Lung (tissue), 11 donors: ENCODE measurements at regions not wholly inside any gene's neighbourhood (a gene's known extent, or its start where the extent isn't known, plus 50 kb on each side); places are given as distances from the start of the nearest gene placed in this dataset.
A peak's percentile ranks its signal among the peaks of the same experiment; 100 is the strongest.

Source experiments
- ATAC-seq: fragments of 200-7000 bp; cut with Tn5 transposase; one replicate; pipeline ENCODE4 v1.9.1; 2020; ENCODE audit warnings: moderate number of reproducible peaks; ENCODE audit not compliant: insufficient read depth, low FRiP score
- DNase-seq, 3 donors: peaks; one replicate each; pipeline ENCODE4 v3.0.0-alpha.2; 2013 to 2017
- H3K27ac ChIP-seq, 2 donors: one replicate each; pipeline ENCODE4 v1.5.1; 2013; ENCODE audit warnings: mild to moderate bottlenecking in 2 of 2, moderate library complexity in 2 of 2, control low read depth in 1 of 2, inconsistent platforms in 1 of 2, low read depth in 1 of 2, low read length in 1 of 2
- H3K27me3 ChIP-seq, 3 donors: one replicate each; pipeline ENCODE4 v1.5.1; 2013; ENCODE audit warnings: low read length in 2 of 3; ENCODE audit not compliant: control insufficient read depth in 3 of 3, insufficient read depth in 3 of 3
- H3K36me3 ChIP-seq, 4 donors: one replicate each; pipeline ENCODE4 v1.5.1; 2013; ENCODE audit warnings: low read length in 4 of 4, mild to moderate bottlenecking in 1 of 4, moderate library complexity in 1 of 4; ENCODE audit not compliant: control insufficient read depth in 4 of 4, insufficient read depth in 4 of 4
- H3K4me1 ChIP-seq, 5 donors: one replicate each; pipeline ENCODE4 v1.5.1; 2013; ENCODE audit warnings: low read length in 5 of 5, mild to moderate bottlenecking in 2 of 5, moderate library complexity in 1 of 5; ENCODE audit not compliant: control insufficient read depth in 5 of 5, insufficient read depth in 5 of 5
- H3K4me3 ChIP-seq: one replicate; pipeline ENCODE4 v1.5.1; 2013; ENCODE audit warnings: mild to moderate bottlenecking, control low read depth, moderate library complexity
- H3K9ac ChIP-seq, 2 donors: one replicate each; pipeline ENCODE4 v1.5.1; 2013; ENCODE audit warnings: low read length in 2 of 2, control low read depth in 1 of 2; ENCODE audit not compliant: insufficient read depth in 1 of 2
- H3K9me3 ChIP-seq, 4 donors: one replicate each; pipeline ENCODE4 v1.5.1; 2013; ENCODE audit warnings: low read length in 3 of 4, mild to moderate bottlenecking in 1 of 4, moderate library complexity in 1 of 4; ENCODE audit not compliant: control insufficient read depth in 4 of 4, insufficient read depth in 3 of 4
- WGBS, 2 donors: extraction: QIAGEN DNeasy Blood & Tissue Kit; methylation state at CpG; one replicate each; pipeline ENCODE4 v1.1.7; 2013; 5-methylcytosine and 5-hydroxymethylcytosine counted together
- TF ChIP-seq, protein P1 (sequence below): IDR thresholded peaks from 2 replicates; pipeline ENCODE4 v1.5.1; 2012; ENCODE audit warnings: mild to moderate bottlenecking; ENCODE audit errors: control extremely low read depth, extremely low read depth
- donor health status: control.
- donor health status: control.
- donor health status: Bipolar disorder and iron deficiency.
- donor health status: healthy.
- donor health status: DM: yes; HTN: yes; CAD: no.

DNA sequence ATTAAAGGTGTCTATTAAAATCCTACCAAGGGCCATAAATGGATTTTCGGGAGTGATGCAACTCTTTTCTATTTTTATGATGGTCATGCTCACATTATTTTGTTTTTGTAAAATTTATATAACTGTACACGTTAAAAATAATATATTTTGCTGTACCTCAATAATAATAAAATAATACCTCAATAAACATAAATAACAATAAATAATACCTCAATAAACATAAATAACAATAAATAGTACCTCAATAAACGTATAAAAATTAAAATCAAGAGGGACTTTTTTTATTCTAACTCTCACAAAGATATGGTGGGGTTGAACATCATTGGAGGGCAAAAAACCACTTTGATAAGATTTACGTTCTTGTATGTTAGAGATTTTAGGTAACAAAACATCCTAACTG is 1189.6 kb upstream of the CELF2 start:
- H3K9me3 ChIP-seq: peaks cover 0 to 3% (median 0%) of the 10 kb centered on the region in 4 donors
- WGBS, 2 donors: 79 to 89% methylated on average over 4 of the region's 4 CpGs
- no peak overlapping the region for H3K27ac ChIP-seq
- H3K9ac ChIP-seq: no peak overlapping the region
- H3K27me3 ChIP-seq: no peaks in the 10 kb centered on the region
- ATAC-seq (no peak), DNase-seq (no peak)
- no peaks in the 10 kb centered on the region for H3K36me3 ChIP-seq
- no peaks in the 10 kb centered on the region for H3K4me1 ChIP-seq
- H3K4me3 ChIP-seq: no peak overlapping the region
- TF ChIP-seq, protein P1, sequence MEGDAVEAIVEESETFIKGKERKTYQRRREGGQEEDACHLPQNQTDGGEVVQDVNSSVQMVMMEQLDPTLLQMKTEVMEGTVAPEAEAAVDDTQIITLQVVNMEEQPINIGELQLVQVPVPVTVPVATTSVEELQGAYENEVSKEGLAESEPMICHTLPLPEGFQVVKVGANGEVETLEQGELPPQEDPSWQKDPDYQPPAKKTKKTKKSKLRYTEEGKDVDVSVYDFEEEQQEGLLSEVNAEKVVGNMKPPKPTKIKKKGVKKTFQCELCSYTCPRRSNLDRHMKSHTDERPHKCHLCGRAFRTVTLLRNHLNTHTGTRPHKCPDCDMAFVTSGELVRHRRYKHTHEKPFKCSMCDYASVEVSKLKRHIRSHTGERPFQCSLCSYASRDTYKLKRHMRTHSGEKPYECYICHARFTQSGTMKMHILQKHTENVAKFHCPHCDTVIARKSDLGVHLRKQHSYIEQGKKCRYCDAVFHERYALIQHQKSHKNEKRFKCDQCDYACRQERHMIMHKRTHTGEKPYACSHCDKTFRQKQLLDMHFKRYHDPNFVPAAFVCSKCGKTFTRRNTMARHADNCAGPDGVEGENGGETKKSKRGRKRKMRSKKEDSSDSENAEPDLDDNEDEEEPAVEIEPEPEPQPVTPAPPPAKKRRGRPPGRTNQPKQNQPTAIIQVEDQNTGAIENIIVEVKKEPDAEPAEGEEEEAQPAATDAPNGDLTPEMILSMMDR: no peak

DNA sequence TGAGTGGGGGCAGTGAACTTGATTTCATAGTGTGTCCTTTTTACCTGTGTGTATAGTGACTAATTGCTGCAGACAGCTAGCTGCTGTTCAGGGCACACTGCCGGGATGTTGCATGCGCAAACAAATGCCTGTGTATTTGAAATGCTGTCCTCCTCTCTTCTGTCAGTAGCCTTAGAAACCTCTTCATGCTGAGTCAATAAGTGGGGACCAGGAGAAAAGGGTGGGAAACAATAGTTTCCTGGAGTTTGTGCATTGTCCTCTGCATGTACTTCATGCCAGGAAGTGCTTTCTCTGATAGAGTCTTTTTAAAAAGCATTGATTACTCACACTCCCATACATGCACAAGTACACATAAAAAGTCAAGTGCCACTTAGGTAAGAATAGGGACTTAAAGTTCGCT is 1183.7 kb upstream of the CELF2 start:
- Histone ChIP-seq H3K9ac (no peak overlapping the region), H3K4me1 (peaks cover 0 to 13% (median 7%) of the 10 kb centered on the region in 5 donors), H3K27ac (no peak overlapping the region), H3K27me3 (no peaks in the 10 kb centered on the region), H3K36me3 (no peaks in the 10 kb centered on the region), H3K9me3 (peaks cover 0 to 3% (median under 1%) of the 10 kb centered on the region in 4 donors), H3K4me3 (no peak overlapping the region)
- 49 to 78% methylated on average over 3 of the region's 3 CpGs for WGBS, 2 donors
- TF ChIP-seq, protein P1: no peak
- peak in 1 of 3 donors; percentile 39 for DNase-seq
- ATAC-seq: peak; percentile 83

DNA sequence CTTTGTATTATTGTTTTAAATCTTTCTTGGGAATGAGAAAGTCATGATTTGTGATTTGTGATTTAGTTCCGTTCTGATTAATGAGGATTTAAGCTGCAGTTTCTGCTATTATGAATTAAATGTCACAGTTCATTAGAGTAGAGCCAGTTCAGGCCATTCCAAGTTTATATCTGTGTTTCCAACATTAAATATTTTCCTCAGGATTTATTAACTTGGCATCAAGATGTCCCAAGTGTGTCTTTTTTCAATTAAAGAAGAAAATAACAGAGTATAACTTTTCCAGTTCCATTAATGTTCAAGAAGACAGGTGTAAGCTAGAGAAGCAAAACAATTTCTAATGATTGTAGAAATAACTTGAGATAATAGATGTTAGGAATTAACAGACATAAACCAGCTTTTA is 1183.2 kb upstream of the CELF2 start:
- no peak for ATAC-seq
- H3K4me1 ChIP-seq: peaks cover 0 to 13% (median 7%) of the 10 kb centered on the region in 5 donors
- H3K36me3 ChIP-seq: no peaks in the 10 kb centered on the region
- no peak overlapping the region for H3K9ac ChIP-seq
- no peak overlapping the region for H3K4me3 ChIP-seq
- 64 to 81% methylated on average over 1 of the region's 1 CpG for WGBS, 2 donors
- peaks cover 0 to 3% (median 1%) of the 10 kb centered on the region in 4 donors for H3K9me3 ChIP-seq
- H3K27ac ChIP-seq: no peak overlapping the region
- TF ChIP-seq, protein P1: no peak
- no peaks in the 10 kb centered on the region for H3K27me3 ChIP-seq
- peak in 2 of 3 donors; percentile 73 to 81 for DNase-seq

DNA sequence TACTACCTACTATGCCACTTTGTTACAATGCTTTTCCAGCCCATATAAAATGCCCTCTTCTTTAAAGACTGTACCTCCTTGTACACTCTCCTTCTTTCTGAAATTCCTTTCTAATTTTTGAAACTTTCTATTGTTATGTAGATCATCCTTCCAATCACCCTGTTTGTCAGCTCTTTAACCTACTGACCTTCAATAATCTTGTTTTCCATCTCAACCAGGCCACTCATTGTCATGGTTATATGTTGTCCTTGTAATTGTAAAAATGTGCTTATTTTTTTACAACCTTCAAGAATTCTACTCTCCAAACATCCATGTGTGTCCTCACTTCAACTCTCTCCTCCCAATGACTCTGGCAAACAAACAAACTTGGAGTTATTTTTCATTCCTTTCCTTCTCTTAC is 1172.6 kb upstream of the CELF2 start:
- no peak for DNase-seq
- H3K36me3 ChIP-seq: no peaks in the 10 kb centered on the region
- H3K4me3 ChIP-seq: no peak overlapping the region
- no peak overlapping the region for H3K27ac ChIP-seq
- H3K4me1 ChIP-seq: no peaks in the 10 kb centered on the region
- no peaks in the 10 kb centered on the region for H3K27me3 ChIP-seq
- no peak for ATAC-seq
- TF ChIP-seq, protein P1: no peak
- H3K9me3 ChIP-seq: peaks cover 0 to 2% (median 0%) of the 10 kb centered on the region in 4 donors
- H3K9ac ChIP-seq: no peak overlapping the region
